Ishikawa (cell line): ENCODE measurements at regions not wholly inside any gene's neighbourhood (a gene's known extent, or its start where the extent isn't known, plus 50 kb on each side); places are given as distances from the start of the nearest gene placed in this dataset.

ENCODE experiments used
- CEBPB ChIP-seq: IDR thresholded peaks from 2 replicates; pipeline ENCODE4 v1.6.1; 2012
- EP300 ChIP-seq: IDR thresholded peaks from 2 replicates; pipeline ENCODE4 v1.6.1; 2012; ENCODE audit warnings: borderline replicate concordance
- FOXM1 ChIP-seq: IDR thresholded peaks from 2 replicates; pipeline ENCODE4 v1.6.1; 2012; ENCODE audit warnings: low read depth, borderline replicate concordance
- NFIC ChIP-seq: IDR thresholded peaks from 2 replicates; pipeline ENCODE4 v1.6.1; 2012
- RAD21 ChIP-seq: IDR thresholded peaks from 2 replicates; pipeline ENCODE4 v1.6.1; 2012; ENCODE audit warnings: low read depth
- TEAD4 ChIP-seq: IDR thresholded peaks from 2 replicates; pipeline ENCODE4 v1.6.1; 2012
- ZBTB7A ChIP-seq: IDR thresholded peaks from 2 replicates; pipeline ENCODE4 v1.6.1; 2012; ENCODE audit warnings: low read depth
- TF ChIP-seq, protein P1 (sequence below): IDR thresholded peaks from 2 replicates; pipeline ENCODE4 v1.6.1; 2012

DNA sequence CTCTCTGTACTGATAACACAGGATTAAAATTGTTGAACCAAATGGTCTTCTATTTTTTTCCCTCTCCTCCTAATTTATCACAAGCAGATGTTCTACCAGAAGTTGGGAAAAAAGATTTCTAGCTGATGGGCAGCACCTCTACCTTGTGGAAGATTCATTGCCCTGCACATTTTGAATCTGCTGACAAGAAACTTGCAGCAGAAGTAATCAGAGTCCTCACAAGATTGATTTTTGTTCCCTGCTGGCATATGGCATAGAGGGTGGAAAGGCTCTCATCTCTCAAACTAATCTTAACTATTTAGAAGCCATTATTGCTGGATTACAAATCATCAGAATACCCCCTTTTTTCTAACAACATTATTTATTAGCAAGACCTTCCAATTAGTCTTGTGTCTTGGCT is 148.9 kb upstream of the MEIS2 start:
- TF ChIP-seq TEAD4, result no peak
- TF ChIP-seq, protein P1, sequence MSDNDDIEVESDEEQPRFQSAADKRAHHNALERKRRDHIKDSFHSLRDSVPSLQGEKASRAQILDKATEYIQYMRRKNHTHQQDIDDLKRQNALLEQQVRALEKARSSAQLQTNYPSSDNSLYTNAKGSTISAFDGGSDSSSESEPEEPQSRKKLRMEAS, result no peak
- TF ChIP-seq EP300, result no peak
- no peak for TF ChIP-seq CEBPB
- TF ChIP-seq NFIC, result no peak
- TF ChIP-seq RAD21, result no peak
- TF ChIP-seq FOXM1, result no peak
- TF ChIP-seq ZBTB7A, result no peak
